ENCODE measurements at regions not wholly inside any gene's neighbourhood (a gene's known extent, or its start where the extent isn't known, plus 50 kb on each side); places are given as distances from the start of the nearest gene placed in this dataset.

GRCh38 chr6:2558861-2559801 lies 191.6 kb downstream of the MYLK4 start:
- POLR2A ChIA-PET: no interaction called here

GRCh38 chr6:2558098-2558680 lies 192.5 kb downstream of the MYLK4 start:
- peaks cover 53% of the 10 kb centered on the region for H3K27me3 Mint-ChIP-seq
- no peak overlapping the region for H3K27ac Mint-ChIP-seq
- DNase-seq: no peak
- ATAC-seq (ENCODE audit: low read depth): no peak
- H3K4me1 Mint-ChIP-seq: peaks cover 5% of the 10 kb centered on the region
- no peak overlapping the region for H3K4me3 Mint-ChIP-seq
- H3K36me3 Mint-ChIP-seq: no peaks in the 10 kb centered on the region
- POLR2A ChIA-PET: interaction anchor here (0.6 kb wide), 1 partner anchor 1405 kb away, joined by 3 read pairs; no protein-coding TSS in a partner anchor
- H3K9me3 Mint-ChIP-seq: no peaks in the 10 kb centered on the region

More at GRCh38 chr6:2558861-2559801, 191.6 kb downstream of the MYLK4 start:
- Mint-ChIP-seq H3K36me3 (no peaks in the 10 kb centered on the region), H3K27me3 (peaks cover 53% of the 10 kb centered on the region), H3K4me1 (peaks cover 10% of the 10 kb centered on the region), H3K27ac (no peak overlapping the region), H3K9me3 (no peaks in the 10 kb centered on the region), H3K4me3 (no peak overlapping the region)
- ATAC-seq (ENCODE audit: low read depth): no peak
- no peak for DNase-seq

GRCh38 chr6:2557181-2557720 lies 193.5 kb downstream of the MYLK4 start:
- peaks cover 61% of the 10 kb centered on the region for H3K27me3 Mint-ChIP-seq
- H3K4me1 Mint-ChIP-seq: peaks cover 5% of the 10 kb centered on the region

GRCh38 chr6:2556761-2557160 lies 194.0 kb downstream of the MYLK4 start:
- ATAC-seq (ENCODE audit: low read depth): no peak
- DNase-seq: no peak
- H3K27me3 Mint-ChIP-seq: peaks cover 57% of the 10 kb centered on the region
- H3K4me3 Mint-ChIP-seq: no peak overlapping the region
- H3K4me1 Mint-ChIP-seq: peaks cover 5% of the 10 kb centered on the region
- H3K9me3 Mint-ChIP-seq: no peaks in the 10 kb centered on the region
- POLR2A ChIA-PET: no interaction called here
- no peak overlapping the region for H3K27ac Mint-ChIP-seq
- H3K36me3 Mint-ChIP-seq: no peaks in the 10 kb centered on the region

More at GRCh38 chr6:2557181-2557720, 193.5 kb downstream of the MYLK4 start:
- POLR2A ChIA-PET: interaction anchor here (0.6 kb wide), 1 partner anchor 1404 kb away, joined by 3 read pairs; no protein-coding TSS in a partner anchor
- DNase-seq: no peak
- no peak for ATAC-seq (ENCODE audit: low read depth)
- no peaks in the 10 kb centered on the region for H3K9me3 Mint-ChIP-seq
- H3K4me3 Mint-ChIP-seq: no peak overlapping the region
- no peaks in the 10 kb centered on the region for H3K36me3 Mint-ChIP-seq
- no peak overlapping the region for H3K27ac Mint-ChIP-seq

- no peak overlapping the region for H3K27ac Mint-ChIP-seq
- H3K4me3 Mint-ChIP-seq: no peak overlapping the region
- H3K36me3 Mint-ChIP-seq: no peaks in the 10 kb centered on the region
- peaks cover 60% of the 10 kb centered on the region for H3K27me3 Mint-ChIP-seq
- H3K9me3 Mint-ChIP-seq: no peaks in the 10 kb centered on the region
- peaks cover 5% of the 10 kb centered on the region for H3K4me1 Mint-ChIP-seq
- POLR2A ChIA-PET: no interaction called here
- no peak for DNase-seq
- no peak for ATAC-seq (ENCODE audit: low read depth)
These were observed 196.0 kb downstream of the MYLK4 start for GRCh38 chr6:2554651-2555260.

GRCh38 chr6:2552526-2553154 lies 198.1 kb downstream of the MYLK4 start:
- POLR2A ChIA-PET: no interaction called here
- ATAC-seq (ENCODE audit: low read depth) (no peak), DNase-seq (no peak)
- no peaks in the 10 kb centered on the region for H3K36me3 Mint-ChIP-seq
- peaks cover 73% of the 10 kb centered on the region for H3K27me3 Mint-ChIP-seq
- H3K27ac Mint-ChIP-seq: no peak overlapping the region
- peaks cover 5% of the 10 kb centered on the region for H3K4me1 Mint-ChIP-seq
- H3K9me3 Mint-ChIP-seq: peaks cover 4% of the 10 kb centered on the region
- H3K4me3 Mint-ChIP-seq: no peak overlapping the region

- peaks cover 5% of the 10 kb centered on the region for H3K4me1 Mint-ChIP-seq
- H3K9me3 Mint-ChIP-seq: peaks cover 4% of the 10 kb centered on the region
- no peak overlapping the region for H3K27ac Mint-ChIP-seq
- ATAC-seq (ENCODE audit: low read depth) (no peak), DNase-seq (no peak)
- H3K36me3 Mint-ChIP-seq: no peaks in the 10 kb centered on the region
- POLR2A ChIA-PET: no interaction called here
- H3K27me3 Mint-ChIP-seq: peaks cover 78% of the 10 kb centered on the region
- H3K4me3 Mint-ChIP-seq: no peak overlapping the region
These were observed 199.0 kb downstream of the MYLK4 start for GRCh38 chr6:2551705-2552104.

- H3K9me3 Mint-ChIP-seq: peaks cover 4% of the 10 kb centered on the region
- H3K36me3 Mint-ChIP-seq: no peaks in the 10 kb centered on the region
- ATAC-seq (ENCODE audit: low read depth): no peak
- no peak for DNase-seq
- H3K4me1 Mint-ChIP-seq: peaks cover under 1% of the 10 kb centered on the region
- no peak overlapping the region for H3K27ac Mint-ChIP-seq
- POLR2A ChIA-PET: no interaction called here
- no peak overlapping the region for H3K4me3 Mint-ChIP-seq
- peaks cover 86% of the 10 kb centered on the region for H3K27me3 Mint-ChIP-seq
These were observed 200.5 kb downstream of the MYLK4 start for GRCh38 chr6:2550247-2550646.

- Mint-ChIP-seq H3K4me3 (no peak overlapping the region), H3K4me1 (no peaks in the 10 kb centered on the region), H3K9me3 (peaks cover 4% of the 10 kb centered on the region), H3K36me3 (no peaks in the 10 kb centered on the region), H3K27ac (no peak overlapping the region), H3K27me3 (peaks cover 88% of the 10 kb centered on the region)
- DNase-seq (no peak), ATAC-seq (ENCODE audit: low read depth) (no peak)
- POLR2A ChIA-PET: no interaction called here
These were observed 200.9 kb downstream of the MYLK4 start for GRCh38 chr6:2549834-2550233.

- no peak overlapping the region for H3K27ac Mint-ChIP-seq
- no peak for ATAC-seq (ENCODE audit: low read depth)
- H3K9me3 Mint-ChIP-seq: peaks cover 4% of the 10 kb centered on the region
- peaks cover 15% of the 10 kb centered on the region for H3K4me1 Mint-ChIP-seq
- DNase-seq: no peak
- no peak overlapping the region for H3K4me3 Mint-ChIP-seq
- POLR2A ChIA-PET: no interaction called here
- no peaks in the 10 kb centered on the region for H3K36me3 Mint-ChIP-seq
- peaks cover 83% of the 10 kb centered on the region for H3K27me3 Mint-ChIP-seq
These were observed 203.4 kb downstream of the MYLK4 start for GRCh38 chr6:2547355-2547754.

- Mint-ChIP-seq H3K4me3 (no peak overlapping the region), H3K27me3 (peaks cover 85% of the 10 kb centered on the region), H3K9me3 (peaks cover 4% of the 10 kb centered on the region), H3K36me3 (no peaks in the 10 kb centered on the region), H3K4me1 (peaks cover 17% of the 10 kb centered on the region), H3K27ac (no peak overlapping the region)
- ATAC-seq (ENCODE audit: low read depth) (no peak), DNase-seq (no peak)
- POLR2A ChIA-PET: no interaction called here
These were observed 203.8 kb downstream of the MYLK4 start for GRCh38 chr6:2546901-2547300.

- POLR2A ChIA-PET: interaction anchor here (0.7 kb wide), 2 partner anchors 43 to 1548 kb away, joined by 4 to 5 read pairs; no protein-coding TSS in a partner anchor
- H3K27me3 Mint-ChIP-seq: peaks cover 88% of the 10 kb centered on the region
- H3K9me3 Mint-ChIP-seq: peaks cover 4% of the 10 kb centered on the region
- H3K4me1 Mint-ChIP-seq: peaks cover 17% of the 10 kb centered on the region
- DNase-seq (no peak), ATAC-seq (ENCODE audit: low read depth) (no peak)
- no peak overlapping the region for H3K27ac Mint-ChIP-seq
- no peaks in the 10 kb centered on the region for H3K36me3 Mint-ChIP-seq
- H3K4me3 Mint-ChIP-seq: no peak overlapping the region
These were observed 205.2 kb downstream of the MYLK4 start for GRCh38 chr6:2545383-2546038.
